NCI-H2081 (cell line): ENCODE measurements at regions not wholly inside any gene's neighbourhood (a gene's known extent, or its start where the extent isn't known, plus 50 kb on each side); places are given as distances from the start of the nearest gene placed in this dataset.

ENCODE experiments used
- DNase-seq, 2 experiments: peaks; one replicate each; lab custom pipeline; 2025; lab: John Stamatoyannopoulos, UW

DNA sequence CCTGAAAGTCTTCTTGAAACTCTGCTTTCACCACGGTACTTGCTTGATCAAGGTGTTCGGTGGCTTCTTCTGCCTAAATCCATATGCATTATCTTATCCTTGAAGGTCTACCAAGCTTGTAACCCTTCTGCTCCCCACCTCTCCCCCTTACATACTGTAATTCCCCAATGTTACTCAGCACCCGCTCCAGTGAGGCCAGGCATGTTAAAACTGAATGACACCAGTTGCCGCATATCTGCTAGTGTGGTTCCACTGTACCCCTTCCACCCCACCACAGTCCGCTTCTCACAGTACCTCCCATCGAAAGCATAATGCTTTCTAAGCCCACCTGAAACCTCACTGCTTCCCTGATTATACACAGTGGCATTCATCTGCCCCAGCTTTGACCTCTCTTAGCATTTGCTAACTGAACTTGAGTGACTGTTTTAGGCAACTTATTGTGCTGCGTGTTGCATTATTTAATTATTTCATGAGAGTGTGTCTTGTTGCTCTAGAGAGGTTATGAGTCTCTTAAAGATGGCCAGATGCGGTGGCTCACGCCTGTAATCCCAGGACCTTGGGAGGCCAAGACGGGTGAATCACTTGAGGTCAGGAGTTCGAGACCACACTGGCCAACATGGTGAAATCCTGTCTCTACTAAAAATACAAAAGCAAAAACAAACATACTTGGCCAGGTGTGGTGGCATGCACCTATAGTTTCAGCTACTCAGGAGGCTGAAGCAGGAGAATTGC, 87.6 kb upstream of the MBNL2 start:
- no peak for DNase-seq

DNA sequence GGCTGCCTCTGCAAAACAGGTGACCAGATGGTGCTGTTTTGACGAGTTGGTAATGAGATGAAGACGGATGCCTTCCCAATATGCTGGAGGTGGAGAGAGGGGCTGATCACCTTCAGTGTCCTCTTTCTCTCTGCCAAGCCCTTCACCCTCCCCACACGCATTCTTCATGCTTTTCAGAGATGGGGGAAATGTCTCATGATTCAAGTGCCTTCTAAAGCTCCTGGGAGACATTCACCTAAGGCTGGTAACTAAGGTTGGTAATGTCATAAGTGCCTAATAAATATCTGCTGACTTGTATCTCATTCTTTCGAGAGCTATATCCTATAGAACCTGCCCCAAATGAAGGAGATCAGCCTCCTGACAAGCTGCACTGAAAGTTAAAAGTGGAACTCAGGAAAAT, 86.2 kb upstream of the MBNL2 start:
- DNase-seq = no peak

DNA sequence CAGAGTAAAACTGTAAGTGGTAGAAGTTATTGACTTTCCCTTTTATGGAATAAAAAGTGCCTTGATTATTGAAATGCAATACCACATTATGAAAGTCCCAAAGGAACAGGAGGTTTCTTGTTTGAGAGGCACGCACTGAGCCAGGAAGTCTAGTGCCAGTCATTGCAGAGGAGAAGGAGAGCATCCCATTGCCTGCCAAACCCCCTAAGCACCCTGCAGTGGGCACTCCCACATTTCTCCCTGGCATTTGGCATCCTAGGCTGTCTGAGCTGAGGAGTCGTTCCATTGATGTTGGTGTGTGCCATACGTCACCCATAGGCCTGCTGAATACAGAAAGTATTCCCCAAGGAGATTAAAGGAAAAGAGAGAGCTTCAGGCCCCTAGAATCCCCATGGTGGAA, 85.7 kb upstream of the MBNL2 start:
- no peak for DNase-seq

DNA sequence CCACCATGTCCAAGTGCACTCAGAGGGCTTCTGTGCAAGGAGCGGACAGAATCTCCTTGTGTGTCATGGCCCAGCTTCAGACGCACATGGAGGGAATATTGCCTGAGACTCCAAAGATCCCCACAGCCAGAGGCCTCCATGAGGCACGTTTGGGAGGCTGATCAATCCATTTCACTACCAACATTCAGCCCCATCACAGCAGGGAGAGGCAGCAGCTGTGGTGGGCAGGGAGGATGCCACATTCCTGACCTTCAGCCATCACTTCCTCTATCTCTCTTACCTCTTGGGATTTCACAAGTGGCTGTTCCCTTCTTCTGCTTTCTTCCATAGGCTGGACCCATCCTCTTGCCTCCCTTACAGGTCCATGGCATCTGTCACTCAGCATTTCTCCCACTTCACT, 82.4 kb upstream of the MBNL2 start:
- DNase-seq = no peak

DNA sequence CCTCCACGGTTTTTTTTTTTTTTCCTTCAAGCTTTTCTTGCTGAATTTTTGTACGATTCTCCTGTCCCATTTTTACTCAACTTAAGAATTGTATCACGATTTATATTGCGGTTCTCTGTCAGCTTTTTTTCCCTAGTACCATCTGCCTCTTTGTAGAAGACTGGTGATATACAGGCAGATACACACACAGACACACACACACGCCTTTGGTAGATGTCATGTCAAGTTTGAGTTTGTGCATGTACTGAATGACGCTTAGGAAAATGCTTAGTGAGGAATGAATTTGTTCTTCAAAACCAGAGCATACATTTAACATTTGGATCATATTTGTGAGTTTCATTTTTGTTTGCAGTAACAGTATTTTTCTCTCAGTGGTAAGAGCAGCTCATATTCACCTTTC, 82.0 kb upstream of the MBNL2 start:
- no peak for DNase-seq

DNA sequence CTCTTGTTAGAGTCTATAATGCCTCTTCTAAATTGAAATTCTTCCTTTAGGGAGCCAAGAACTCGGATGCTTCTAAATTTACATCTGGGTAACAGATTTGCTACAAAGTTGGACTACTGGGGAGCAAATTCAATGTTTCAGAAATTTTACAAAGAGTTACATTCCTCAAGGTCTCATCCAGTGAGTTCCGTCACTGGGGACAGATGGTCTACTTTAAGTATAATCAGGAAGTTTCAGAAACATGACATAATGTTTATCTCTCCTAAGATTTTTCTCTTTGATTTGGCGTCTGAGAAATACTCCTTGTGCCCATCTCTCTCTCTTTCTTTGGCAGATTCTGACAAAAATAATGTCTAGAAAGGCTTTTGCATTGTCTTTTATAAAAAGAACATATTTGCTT, 81.5 kb upstream of the MBNL2 start:
- DNase-seq = no peak

DNA sequence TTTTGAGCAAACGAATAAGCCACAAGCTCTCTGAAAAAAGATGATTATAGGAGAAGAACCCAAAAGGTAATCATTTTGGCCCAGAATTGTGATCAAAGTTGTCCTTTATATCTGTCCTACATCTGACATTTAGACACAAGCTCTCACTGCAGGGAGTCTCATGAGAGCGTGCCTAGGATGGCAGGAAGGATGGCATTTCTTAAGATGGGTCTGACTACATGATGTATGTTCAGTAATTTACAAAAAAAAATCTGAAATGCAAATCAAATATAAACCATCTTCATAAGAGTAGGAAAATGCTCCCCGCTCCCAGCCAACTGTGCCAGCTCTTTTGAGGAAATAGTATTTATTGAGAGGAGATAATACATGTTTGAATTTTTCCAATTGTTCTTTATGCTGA, 81.0 kb upstream of the MBNL2 start:
- no peak for DNase-seq

DNA sequence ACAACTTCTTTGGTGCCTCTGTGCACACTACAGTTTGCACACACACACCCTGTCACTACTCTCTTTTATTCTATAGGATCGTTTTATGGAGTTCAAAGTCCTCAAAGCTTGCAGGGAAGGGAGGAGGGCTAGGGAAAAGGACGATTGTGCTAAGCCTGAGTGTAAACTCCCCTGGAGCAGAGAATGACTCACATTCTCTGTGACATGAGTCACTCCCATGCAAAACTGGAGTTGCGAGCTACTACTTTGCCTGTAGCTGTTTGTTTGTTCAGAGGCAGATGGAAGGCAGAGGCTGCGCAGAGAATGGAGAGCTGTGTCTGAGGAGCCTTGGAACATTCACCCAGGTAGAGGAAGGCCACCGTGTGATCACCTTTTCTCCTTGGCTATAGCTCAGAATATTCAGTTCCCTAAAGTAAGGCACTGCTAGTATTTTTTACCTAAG, 80.5 kb upstream of the MBNL2 start:
- peak in 1 of 2 experiments; percentile 28 for DNase-seq

DNA sequence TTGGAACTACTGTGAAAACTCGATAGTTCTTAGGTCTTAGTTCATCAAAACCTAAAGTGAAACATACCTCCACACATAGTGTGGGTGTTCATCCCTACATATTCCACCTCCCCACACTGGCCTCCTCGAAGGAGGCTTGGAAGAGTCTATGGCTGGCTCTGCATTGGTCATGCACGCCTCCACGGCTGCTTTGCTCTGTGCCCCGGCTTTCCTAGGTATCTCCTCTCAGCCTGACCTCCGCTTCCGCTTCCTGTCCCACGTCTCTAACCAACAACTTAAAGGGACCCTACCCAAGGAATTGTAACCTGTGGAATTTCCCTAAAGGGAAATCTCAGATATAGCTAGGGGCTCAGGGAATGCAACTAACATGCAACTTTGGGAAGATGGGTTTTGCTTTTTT, 79.7 kb upstream of the MBNL2 start:
- no peak for DNase-seq

DNA sequence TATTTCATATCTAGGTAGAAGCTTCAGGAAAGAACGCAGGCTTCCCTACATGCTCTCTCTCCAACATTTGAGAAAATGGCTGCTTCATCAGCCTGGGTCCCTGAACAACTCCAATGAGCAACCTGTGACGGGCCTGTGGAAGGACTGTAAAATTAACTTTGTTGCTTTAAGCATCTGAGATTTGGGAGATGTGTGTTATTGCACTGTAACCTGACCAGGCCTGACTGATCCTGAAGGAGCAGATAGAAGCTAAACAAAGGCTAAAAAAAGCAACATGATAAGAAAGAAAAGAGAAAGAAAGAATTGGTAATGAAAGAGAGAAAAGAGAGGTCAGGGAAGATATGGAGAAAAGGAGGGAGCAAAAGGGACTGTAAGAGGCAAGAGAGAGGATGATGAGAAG, 77.1 kb upstream of the MBNL2 start:
- no peak for DNase-seq

DNA sequence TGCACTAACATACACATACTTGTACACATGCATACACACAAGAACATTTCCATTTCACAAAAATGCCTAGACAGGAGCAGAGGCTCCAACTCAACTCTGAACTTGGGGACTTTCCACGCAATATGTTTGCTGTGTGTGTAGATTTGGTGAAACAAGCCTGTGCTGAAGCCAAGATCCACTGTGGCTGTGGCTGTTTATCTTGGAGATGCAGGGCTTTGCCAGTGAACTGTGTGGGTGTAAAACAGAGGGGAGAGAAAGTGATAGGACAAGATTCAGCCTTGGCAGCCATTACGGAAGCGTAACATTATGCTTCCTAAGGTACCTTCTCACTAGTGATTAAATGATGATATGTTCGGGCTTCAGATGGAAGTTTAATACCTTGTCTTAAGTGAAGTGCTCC, 73.2 kb upstream of the MBNL2 start:
- DNase-seq = no peak

DNA sequence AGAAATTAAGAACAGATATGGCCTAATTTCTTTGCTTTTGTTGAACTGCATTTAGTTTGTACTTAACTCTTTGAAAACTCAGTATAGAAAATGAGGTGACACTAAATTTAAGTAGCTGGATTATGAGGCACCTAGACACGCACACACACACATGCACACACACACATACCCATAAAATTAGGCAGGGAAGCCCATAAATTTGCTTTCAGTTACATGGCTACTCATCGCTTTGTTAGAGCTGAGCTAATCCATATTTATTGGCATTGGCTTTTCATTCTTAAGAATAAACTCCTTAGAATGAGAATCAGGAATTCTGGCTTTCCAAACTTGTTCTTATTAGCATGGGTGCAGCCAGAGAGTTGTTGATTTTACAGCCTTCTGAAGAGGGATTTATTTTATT, 61.7 kb upstream of the MBNL2 start:
- no peak for DNase-seq

DNA sequence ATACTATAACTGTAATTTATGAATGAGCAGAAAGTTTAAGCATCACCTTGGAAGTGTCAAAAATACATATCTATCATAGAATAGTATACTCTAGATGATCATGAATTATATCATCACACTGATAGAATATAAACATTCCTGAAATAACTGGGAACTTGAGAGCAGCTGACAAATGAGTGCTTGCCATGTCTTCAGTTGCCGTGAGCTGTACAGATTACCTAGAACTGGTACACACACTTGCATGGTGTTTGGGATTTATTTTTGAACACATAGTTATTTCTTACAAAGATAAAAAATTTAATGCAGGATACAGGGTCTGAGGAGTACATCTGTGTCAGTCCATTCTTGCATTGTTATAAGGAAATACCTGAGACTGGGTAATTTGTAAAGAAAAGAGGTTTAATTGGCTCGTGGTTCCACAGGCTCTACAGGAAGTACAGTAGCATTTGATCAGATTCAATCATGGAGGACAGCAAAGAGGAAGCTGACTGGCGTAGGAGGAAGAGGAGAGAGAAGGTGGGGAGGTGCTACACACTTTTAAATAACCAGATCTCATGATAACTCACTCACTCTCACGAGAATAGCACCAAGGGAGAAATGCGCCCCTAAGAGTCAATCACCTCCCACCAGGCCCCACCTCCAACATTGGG, 60.4 kb upstream of the MBNL2 start:
- DNase-seq = no peak

DNA sequence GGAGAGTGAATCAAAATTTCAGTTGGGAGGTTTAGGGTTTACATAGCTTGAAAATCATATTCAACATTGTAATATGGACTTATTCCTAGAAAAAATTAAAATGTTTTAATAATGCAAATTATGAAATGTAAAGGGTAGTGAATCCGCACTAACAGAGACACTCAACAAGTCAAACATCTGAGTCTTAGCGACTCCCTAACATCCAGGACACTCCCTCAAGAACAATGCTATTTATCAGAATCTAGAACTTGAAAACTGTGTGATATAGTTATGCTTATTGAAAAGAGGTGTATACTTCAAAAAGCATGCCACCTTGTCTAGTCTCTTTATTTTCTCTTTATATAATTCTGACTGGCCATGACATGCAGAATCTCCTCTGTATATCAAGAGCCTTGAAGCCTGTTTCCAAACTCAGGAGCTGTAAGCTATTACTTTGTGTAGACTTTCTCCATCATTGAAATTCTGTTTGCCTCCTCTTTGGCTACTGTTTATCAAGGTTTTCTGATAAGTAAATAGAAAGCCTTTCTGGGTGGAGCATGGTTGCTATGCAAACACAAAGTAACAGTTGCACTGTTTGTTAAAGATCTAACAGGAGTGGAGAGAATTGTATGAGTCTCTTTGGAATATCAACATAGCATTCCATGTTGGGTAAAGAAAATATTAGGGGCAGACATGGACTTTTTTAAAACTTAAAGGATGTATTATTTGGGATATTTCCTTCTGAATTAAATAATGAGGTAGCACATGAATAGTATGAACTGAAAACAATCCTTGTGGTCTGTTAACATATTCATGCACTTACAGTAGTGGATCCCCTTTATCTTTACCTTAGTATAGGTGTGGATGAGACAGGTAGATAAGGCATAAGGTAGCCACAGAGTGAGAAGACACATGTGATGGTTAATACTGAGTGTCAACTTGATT, 56.4 kb upstream of the MBNL2 start:
- DNase-seq = peak in 1 of 2 experiments; percentile 7

DNA sequence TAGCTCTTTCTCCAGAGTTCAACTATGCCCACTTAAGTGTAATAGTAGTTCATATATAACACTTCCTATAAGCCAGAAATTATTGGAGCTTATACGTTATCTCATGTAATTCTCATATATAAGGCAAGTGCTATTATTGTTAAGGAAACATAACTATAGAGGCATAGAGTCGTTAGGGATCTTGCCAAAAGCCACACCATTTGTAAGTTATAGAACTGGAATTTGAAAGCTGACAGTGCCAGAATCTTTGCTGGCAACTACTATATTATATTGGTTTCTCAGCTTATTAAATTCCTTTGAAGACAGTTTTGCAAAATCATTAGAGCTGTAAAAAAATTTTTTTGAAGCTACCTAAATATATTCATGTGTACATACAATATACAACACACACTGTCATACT, 51.0 kb upstream of the MBNL2 start:
- DNase-seq = no peak
